Dermis blood vessel endothelial cell (primary cell): ENCODE measurements at regions not wholly inside any gene's neighbourhood (a gene's known extent, or its start where the extent isn't known, plus 50 kb on each side); places are given as distances from the start of the nearest gene placed in this dataset.

Source experiments
- DNase-seq: peaks from one replicate; pipeline ENCODE4 v3.0.0; 2010

- no peak for DNase-seq
Measured at GRCh38 chr4:96703265-96703664, 863.4 kb downstream of the PDHA2 start.

GRCh38 chr4:96708766-96709165 lies 868.9 kb downstream of the PDHA2 start:
- DNase-seq = no peak

- no peak for DNase-seq
Measured at GRCh38 chr4:96713271-96713850, 873.5 kb downstream of the PDHA2 start.

- no peak for DNase-seq
Measured at GRCh38 chr4:96729641-96730040, 889.7 kb downstream of the PDHA2 start.

- no peak for DNase-seq
Measured at GRCh38 chr4:96730432-96730831, 890.5 kb downstream of the PDHA2 start.

- DNase-seq = no peak
Measured at GRCh38 chr4:96736352-96736889, 896.5 kb downstream of the PDHA2 start.

- DNase-seq = no peak
Measured at GRCh38 chr4:96739101-96739500, 899.2 kb downstream of the PDHA2 start.

- DNase-seq = no peak
Measured at GRCh38 chr4:96742332-96743014, 902.6 kb downstream of the PDHA2 start.

GRCh38 chr4:96744676-96745075 lies 904.8 kb downstream of the PDHA2 start:
- DNase-seq = no peak

GRCh38 chr4:96753216-96753615 lies 913.3 kb downstream of the PDHA2 start:
- no peak for DNase-seq

- DNase-seq = no peak
Measured at GRCh38 chr4:96755569-96756484, 915.9 kb downstream of the PDHA2 start.

GRCh38 chr4:96756584-96756983 lies 916.7 kb downstream of the PDHA2 start:
- no peak for DNase-seq

- no peak for DNase-seq
Measured at GRCh38 chr4:96763546-96763945, 923.7 kb downstream of the PDHA2 start.

- no peak for DNase-seq
Measured at GRCh38 chr4:96766359-96766758, 926.5 kb downstream of the PDHA2 start.

GRCh38 chr4:96767815-96768480 lies 928.1 kb downstream of the PDHA2 start:
- DNase-seq = no peak

- no peak for DNase-seq
Measured at GRCh38 chr4:96775501-96775900, 935.6 kb downstream of the PDHA2 start.

- no peak for DNase-seq
Measured at GRCh38 chr4:96776920-96777527, 937.1 kb downstream of the PDHA2 start.

- no peak for DNase-seq
Measured at GRCh38 chr4:96784336-96784735, 944.4 kb downstream of the PDHA2 start.

GRCh38 chr4:96786306-96786705 lies 946.4 kb downstream of the PDHA2 start:
- no peak for DNase-seq

GRCh38 chr4:96787766-96788165 lies 947.9 kb downstream of the PDHA2 start:
- no peak for DNase-seq

GRCh38 chr4:96809563-96809962 lies 969.7 kb downstream of the PDHA2 start:
- no peak for DNase-seq

GRCh38 chr4:96827086-96827485 lies 987.2 kb downstream of the PDHA2 start:
- DNase-seq = no peak
